ENCODE measurements at regions not wholly inside any gene's neighbourhood (a gene's known extent, or its start where the extent isn't known, plus 50 kb on each side); places are given as distances from the start of the nearest gene placed in this dataset.
A peak's percentile ranks its signal among the peaks of the same experiment; 100 is the strongest.

- Histone ChIP-seq H3K4me3 (no peak overlapping the region), H3K4me2 (no peak overlapping the region), H3K9me2 (replicated peaks; ENCODE audit: insufficient read depth) (no peaks in the 10 kb centered on the region), H3K27ac (no peak overlapping the region), H2AFZ (no peak overlapping the region), H3K4me1 (ENCODE audit: insufficient read depth) (no peaks in the 10 kb centered on the region), H3K9me3 (ENCODE audit: low read depth) (no peaks in the 10 kb centered on the region), H3K27me3 (no peaks in the 10 kb centered on the region), H4K20me1 (ENCODE audit: insufficient read depth, poor library complexity, severe bottlenecking) (no peaks in the 10 kb centered on the region), H3K36me3 (replicated peaks; ENCODE audit: insufficient read depth, low read depth) (no peaks in the 10 kb centered on the region), H3K79me2 (no peaks in the 10 kb centered on the region)
- 12% methylated on average over 3 of the region's 3 CpGs for WGBS (ENCODE audit: low lambda C conversion rate, missing lambda C conversion rate)
- TF ChIP-seq EZH2phosphoT487 (IDR thresholded peaks at IDR 0.05; ENCODE audit: low read depth, severe bottlenecking, unreplicated experiment) (no peak), CTCF (IDR thresholded peaks at IDR 0.05; ENCODE audit: poor library complexity) (no peak), EZH2 (IDR thresholded peaks at IDR 0.05; ENCODE audit: borderline replicate concordance) (no peak)
- peak; percentile 38 for DNase-seq (ENCODE audit: low spot score)
These were observed 691.8 kb downstream of the BCL11B start for GRCh38 chr14:98580131-98580678.

- no peaks in the 10 kb centered on the region for H3K4me1 ChIP-seq (ENCODE audit: insufficient read depth)
- H3K4me3 ChIP-seq, result no peak overlapping the region
- H4K20me1 ChIP-seq (ENCODE audit: insufficient read depth, poor library complexity, severe bottlenecking), result no peaks in the 10 kb centered on the region
- no peaks in the 10 kb centered on the region for H3K79me2 ChIP-seq
- H3K36me3 ChIP-seq (replicated peaks; ENCODE audit: insufficient read depth, low read depth), result no peaks in the 10 kb centered on the region
- 71% methylated on average over 7 of the region's 7 CpGs for WGBS (ENCODE audit: low lambda C conversion rate, missing lambda C conversion rate)
- no peak overlapping the region for H2AFZ ChIP-seq
- TF ChIP-seq EZH2 (IDR thresholded peaks at IDR 0.05; ENCODE audit: borderline replicate concordance) (no peak), CTCF (IDR thresholded peaks at IDR 0.05; ENCODE audit: poor library complexity) (no peak), EZH2phosphoT487 (IDR thresholded peaks at IDR 0.05; ENCODE audit: low read depth, severe bottlenecking, unreplicated experiment) (no peak)
- no peaks in the 10 kb centered on the region for H3K27me3 ChIP-seq
- no peaks in the 10 kb centered on the region for H3K9me3 ChIP-seq (ENCODE audit: low read depth)
- DNase-seq (ENCODE audit: low spot score), result no peak
- no peak overlapping the region for H3K4me2 ChIP-seq
- H3K27ac ChIP-seq, result no peak overlapping the region
- no peaks in the 10 kb centered on the region for H3K9me2 ChIP-seq (replicated peaks; ENCODE audit: insufficient read depth)
These were observed 689.7 kb downstream of the BCL11B start for GRCh38 chr14:98582276-98582675.

- no peaks in the 10 kb centered on the region for H3K9me2 ChIP-seq (replicated peaks; ENCODE audit: insufficient read depth)
- H3K4me1 ChIP-seq (ENCODE audit: insufficient read depth), result no peaks in the 10 kb centered on the region
- 57% methylated on average over 6 of the region's 6 CpGs for WGBS (ENCODE audit: low lambda C conversion rate, missing lambda C conversion rate)
- DNase-seq (ENCODE audit: low spot score), result no peak
- no peaks in the 10 kb centered on the region for H4K20me1 ChIP-seq (ENCODE audit: insufficient read depth, poor library complexity, severe bottlenecking)
- H3K36me3 ChIP-seq (replicated peaks; ENCODE audit: insufficient read depth, low read depth), result no peaks in the 10 kb centered on the region
- H3K9me3 ChIP-seq (ENCODE audit: low read depth), result no peaks in the 10 kb centered on the region
- no peak overlapping the region for H3K4me3 ChIP-seq
- H3K4me2 ChIP-seq, result no peak overlapping the region
- no peaks in the 10 kb centered on the region for H3K79me2 ChIP-seq
- H3K27ac ChIP-seq, result no peak overlapping the region
- TF ChIP-seq CTCF (IDR thresholded peaks at IDR 0.05; ENCODE audit: poor library complexity), result no peak
- no peak overlapping the region for H2AFZ ChIP-seq
- no peaks in the 10 kb centered on the region for H3K27me3 ChIP-seq
These were observed 680.8 kb downstream of the BCL11B start for GRCh38 chr14:98591161-98591560.
